ENCODE measurements at regions not wholly inside any gene's neighbourhood (a gene's known extent, or its start where the extent isn't known, plus 50 kb on each side); places are given as distances from the start of the nearest gene placed in this dataset.

- TF ChIP-seq ZNF274 (IDR thresholded peaks at IDR 0.05; ENCODE audit: low read depth, low read length) (no peak), YY1 (IDR thresholded peaks at IDR 0.05; ENCODE audit: insufficient read depth, insufficient read length) (no peak)
Observed at GRCh38 chr18:56510108-56510507, 128.3 kb downstream of the TXNL1 start.
